ENCODE measurements at regions not wholly inside any gene's neighbourhood (a gene's known extent, or its start where the extent isn't known, plus 50 kb on each side); places are given as distances from the start of the nearest gene placed in this dataset.

DNA sequence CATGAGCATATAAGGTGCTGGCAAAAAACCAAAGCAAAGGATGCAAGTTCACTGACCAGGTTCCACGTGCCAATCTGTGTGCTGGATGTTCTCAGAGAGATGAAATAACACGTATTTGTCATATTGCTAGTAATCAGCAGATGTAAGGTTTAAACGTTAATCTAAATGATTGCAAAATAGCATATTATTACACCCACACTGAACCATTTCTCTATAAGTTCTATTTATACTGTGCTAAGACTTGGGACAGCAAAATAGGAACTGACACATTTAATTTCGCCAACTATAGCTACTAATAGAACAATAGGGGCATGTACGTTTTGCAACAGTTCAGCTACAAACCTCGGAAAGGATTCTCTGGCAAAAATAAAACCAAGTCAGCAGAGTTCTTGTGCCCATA, 350.3 kb upstream of the ZNF385D start (continued):
- TF ChIP-seq, protein P1, sequence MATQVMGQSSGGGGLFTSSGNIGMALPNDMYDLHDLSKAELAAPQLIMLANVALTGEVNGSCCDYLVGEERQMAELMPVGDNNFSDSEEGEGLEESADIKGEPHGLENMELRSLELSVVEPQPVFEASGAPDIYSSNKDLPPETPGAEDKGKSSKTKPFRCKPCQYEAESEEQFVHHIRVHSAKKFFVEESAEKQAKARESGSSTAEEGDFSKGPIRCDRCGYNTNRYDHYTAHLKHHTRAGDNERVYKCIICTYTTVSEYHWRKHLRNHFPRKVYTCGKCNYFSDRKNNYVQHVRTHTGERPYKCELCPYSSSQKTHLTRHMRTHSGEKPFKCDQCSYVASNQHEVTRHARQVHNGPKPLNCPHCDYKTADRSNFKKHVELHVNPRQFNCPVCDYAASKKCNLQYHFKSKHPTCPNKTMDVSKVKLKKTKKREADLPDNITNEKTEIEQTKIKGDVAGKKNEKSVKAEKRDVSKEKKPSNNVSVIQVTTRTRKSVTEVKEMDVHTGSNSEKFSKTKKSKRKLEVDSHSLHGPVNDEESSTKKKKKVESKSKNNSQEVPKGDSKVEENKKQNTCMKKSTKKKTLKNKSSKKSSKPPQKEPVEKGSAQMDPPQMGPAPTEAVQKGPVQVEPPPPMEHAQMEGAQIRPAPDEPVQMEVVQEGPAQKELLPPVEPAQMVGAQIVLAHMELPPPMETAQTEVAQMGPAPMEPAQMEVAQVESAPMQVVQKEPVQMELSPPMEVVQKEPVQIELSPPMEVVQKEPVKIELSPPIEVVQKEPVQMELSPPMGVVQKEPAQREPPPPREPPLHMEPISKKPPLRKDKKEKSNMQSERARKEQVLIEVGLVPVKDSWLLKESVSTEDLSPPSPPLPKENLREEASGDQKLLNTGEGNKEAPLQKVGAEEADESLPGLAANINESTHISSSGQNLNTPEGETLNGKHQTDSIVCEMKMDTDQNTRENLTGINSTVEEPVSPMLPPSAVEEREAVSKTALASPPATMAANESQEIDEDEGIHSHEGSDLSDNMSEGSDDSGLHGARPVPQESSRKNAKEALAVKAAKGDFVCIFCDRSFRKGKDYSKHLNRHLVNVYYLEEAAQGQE (IDR thresholded peaks at IDR 0.05): no peak
- TF ChIP-seq CBX2 (IDR thresholded peaks at IDR 0.05; ENCODE audit: borderline replicate concordance, low read depth) (no peak), CHD2 (IDR thresholded peaks at IDR 0.05; ENCODE audit: low read length, partially characterized antibody) (no peak)

DNA sequence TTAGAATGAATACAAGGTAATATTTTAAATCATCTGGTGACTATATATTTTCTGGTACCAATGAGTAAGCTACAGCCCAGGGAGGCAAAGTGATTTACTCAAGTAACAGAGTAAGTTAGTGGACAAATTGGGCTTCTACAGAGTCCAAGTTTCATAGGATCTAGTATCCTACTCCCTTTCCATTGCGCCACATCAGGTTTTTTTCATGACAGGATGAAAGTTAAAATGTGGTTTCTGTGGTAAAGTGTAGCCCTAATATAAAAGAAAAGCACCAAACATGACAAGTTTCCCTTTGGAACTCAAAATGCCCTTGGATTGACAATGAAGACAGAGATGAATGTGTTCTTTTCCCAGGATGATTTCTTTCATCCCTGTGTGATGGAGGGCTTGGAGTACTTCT, 350.8 kb upstream of the ZNF385D start:
- ATAC-seq (no peak), DNase-seq (ENCODE audit: low read depth in 1 of 2, low spot score in 1 of 2) (no peak), FAIRE-seq (no peak)
- no peak overlapping the region for H3K27ac ChIP-seq
- no peaks in the 10 kb centered on the region for H3K9me3 ChIP-seq
- H3K4me3 ChIP-seq: no peak overlapping the region
- CTCF ChIA-PET: no interaction called here
- WGBS (ENCODE audit: missing lambda C conversion rate): 0% methylated on average over 1 of the region's 1 CpG
- POLR2A ChIA-PET: no interaction called here
- no peak for TF ChIP-seq GATA3 (IDR thresholded peaks at IDR 0.05; ENCODE audit: borderline replicate concordance)
- H3K4me1 ChIP-seq: no peaks in the 10 kb centered on the region
- H3K4me2 ChIP-seq: no peak overlapping the region

GRCh38 chr3:22103423-22103822, 352.4 kb upstream of the ZNF385D start:
- no peak overlapping the region for H3K4me2 ChIP-seq
- no peak for FAIRE-seq
- H3K4me3 ChIP-seq: no peak overlapping the region
- no peak for ATAC-seq
- WGBS (ENCODE audit: missing lambda C conversion rate): 5% methylated on average over 1 of the region's 1 CpG
- ChIA-PET CTCF (no interaction called here), POLR2A (no interaction called here)
- DNase-seq (ENCODE audit: low read depth in 1 of 2, low spot score in 1 of 2): no peak
- TF ChIP-seq POLR2A (IDR thresholded peaks at IDR 0.05; ENCODE audit: low read length): no peak
- H3K27ac ChIP-seq: no peak overlapping the region
- no peaks in the 10 kb centered on the region for H3K9me3 ChIP-seq
- no peaks in the 10 kb centered on the region for H3K4me1 ChIP-seq

DNA sequence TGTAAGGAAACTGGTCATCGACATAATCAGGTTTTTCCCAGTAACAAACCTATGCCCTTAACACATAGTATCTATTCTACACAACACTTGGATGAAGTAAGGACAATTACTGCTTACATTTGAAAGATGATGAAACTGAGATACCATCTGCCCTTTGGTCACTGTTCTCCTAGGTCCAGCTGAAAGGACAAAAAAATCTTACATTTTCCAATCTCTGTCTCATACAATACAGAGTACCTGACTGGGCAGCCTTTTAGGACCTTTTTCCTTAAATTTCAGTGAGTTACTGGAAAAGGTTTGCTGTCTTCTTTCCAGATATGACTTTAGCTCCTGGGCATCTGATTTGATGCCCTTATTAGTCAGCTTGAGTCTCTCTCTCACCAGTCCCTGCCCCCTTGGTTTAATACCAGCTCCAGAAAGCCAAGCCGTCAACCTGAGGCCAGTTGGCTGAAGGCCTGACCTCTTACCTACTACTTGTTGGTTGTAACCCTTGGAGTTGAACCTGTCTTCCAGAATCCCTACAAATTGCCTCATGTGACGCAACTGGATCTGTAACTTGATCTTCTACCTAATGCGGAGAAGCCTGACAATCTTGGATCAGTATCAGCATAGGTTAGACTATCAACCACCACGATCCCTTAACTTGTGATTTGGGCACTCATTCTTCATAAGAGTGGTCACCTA, 355.3 kb upstream of the ZNF385D start:
- no peak overlapping the region for H3K4me3 ChIP-seq
- DNase-seq (ENCODE audit: low read depth in 1 of 2, low spot score in 1 of 2): no peak
- H3K4me2 ChIP-seq: no peak overlapping the region
- no peak for ATAC-seq
- no peaks in the 10 kb centered on the region for H3K4me1 ChIP-seq
- FAIRE-seq: no peak
- 31% methylated on average over 5 of the region's 5 CpGs for WGBS (ENCODE audit: missing lambda C conversion rate)
- no peak overlapping the region for H3K27ac ChIP-seq
- H3K9me3 ChIP-seq: no peaks in the 10 kb centered on the region
- ChIA-PET POLR2A (no interaction called here), CTCF (no interaction called here)
- TF ChIP-seq BHLHE40 (IDR thresholded peaks at IDR 0.05; ENCODE audit: low read depth, low read length): no peak
- no peak for TF ChIP-seq ESRRA (IDR thresholded peaks at IDR 0.05; ENCODE audit: borderline replicate concordance, low read length)
- no peak for TF ChIP-seq RCOR1 (IDR thresholded peaks at IDR 0.05; ENCODE audit: low read depth, low read length)
- no peak for TF ChIP-seq RNF2 (IDR thresholded peaks at IDR 0.05; ENCODE audit: borderline replicate concordance, low read depth)
- TF ChIP-seq JUNB (IDR thresholded peaks at IDR 0.05): no peak
- no peak for TF ChIP-seq HOXB13 (CRISPR knock-in tag; IDR thresholded peaks at IDR 0.05; ENCODE audit: low read depth)
- TF ChIP-seq FOXS1 (CRISPR knock-in tag; IDR thresholded peaks at IDR 0.05): no peak
- TF ChIP-seq, protein P1 (IDR thresholded peaks at IDR 0.05): no peak
- TF ChIP-seq, protein P2, sequence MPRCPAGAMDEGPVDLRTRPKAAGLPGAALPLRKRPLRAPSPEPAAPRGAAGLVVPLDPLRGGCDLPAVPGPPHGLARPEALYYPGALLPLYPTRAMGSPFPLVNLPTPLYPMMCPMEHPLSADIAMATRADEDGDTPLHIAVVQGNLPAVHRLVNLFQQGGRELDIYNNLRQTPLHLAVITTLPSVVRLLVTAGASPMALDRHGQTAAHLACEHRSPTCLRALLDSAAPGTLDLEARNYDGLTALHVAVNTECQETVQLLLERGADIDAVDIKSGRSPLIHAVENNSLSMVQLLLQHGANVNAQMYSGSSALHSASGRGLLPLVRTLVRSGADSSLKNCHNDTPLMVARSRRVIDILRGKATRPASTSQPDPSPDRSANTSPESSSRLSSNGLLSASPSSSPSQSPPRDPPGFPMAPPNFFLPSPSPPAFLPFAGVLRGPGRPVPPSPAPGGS (IDR thresholded peaks at IDR 0.05): no peak
- no peak for TF ChIP-seq JUN (IDR thresholded peaks at IDR 0.05)
- no peak for TF ChIP-seq USF2 (IDR thresholded peaks at IDR 0.05)
- no peak for TF ChIP-seq HMGXB4 (CRISPR knock-in tag; IDR thresholded peaks at IDR 0.05; ENCODE audit: borderline replicate concordance)
- no peak for TF ChIP-seq ZNF302 (CRISPR knock-in tag; IDR thresholded peaks at IDR 0.05)
- TF ChIP-seq SREBF2 (IDR thresholded peaks at IDR 0.05): no peak
- TF ChIP-seq RARB (CRISPR knock-in tag; IDR thresholded peaks at IDR 0.05): no peak
